HepG2 (cell line): ENCODE measurements at regions not wholly inside any gene's neighbourhood (a gene's known extent, or its start where the extent isn't known, plus 50 kb on each side); places are given as distances from the start of the nearest gene placed in this dataset.

Experiments
- ATAC-seq: fragments of 200-7000 bp; cut with Tn5 transposase; 3 replicates; pipeline ENCODE4 v1.9.1; 2020; ENCODE audit warnings: mild to moderate bottlenecking, moderate library complexity
- BruUV-seq: library from RNA; stranded (reverse); fragments of 400-500 nt; replicated peaks from 2 replicates; lab custom pipeline; 2021; lab: Mats Ljungman, UMichigan
- CTCF ChIA-PET: fragments of 300-600 bp; formaldehyde crosslinking; extraction: SDS; loops from one replicate; lab custom pipeline; 2021; ENCODE audit warnings: low total read pairs, inconsistent platforms, low intra/inter-chr PET ratio; lab: Yijun Ruan, JAX
- POLR2A ChIA-PET: fragments of 350-600 bp; sonication (Branson Sonifier 250); formaldehyde crosslinking; loops from one replicate; lab custom pipeline; 2020; ENCODE audit warnings: antibody characterized with exemption, inconsistent platforms; lab: Yijun Ruan, JAX
- DNase-seq: peaks from one replicate; pipeline ENCODE4 v3.0.0-alpha.2; 2015; ENCODE audit warnings: low spot score
- FAIRE-seq: peaks from 3 replicates; lab custom pipeline; 2011; peaks lifted over from hg19 to GRCh38; lab: Jason Lieb, UNC
- H2AFZ ChIP-seq: one replicate; pipeline ENCODE4 v1.6.1; 2011; ENCODE audit warnings: low read length, inconsistent platforms
- H3K27ac ChIP-seq: fragments of 300-600 bp; 3 replicates; pipeline ENCODE4 v1.8.0; 2011; ENCODE audit warnings: mixed run types, mild to moderate bottlenecking, mixed read lengths, low read length, inconsistent platforms; ENCODE audit not compliant: insufficient read depth; ENCODE audit errors: extremely low read length
- H3K27me3 ChIP-seq, 2 experiments: fragments of 200-600 bp in 1 of 2; 2 replicates in 1 of 2; 3 replicates in 1 of 2; pipeline versions ENCODE4 v1.6.0 to v1.8.0; 2011; ENCODE audit warnings: low read length in 2 of 2, mild to moderate bottlenecking in 2 of 2, moderate library complexity in 2 of 2, inconsistent platforms in 1 of 2; ENCODE audit not compliant: insufficient read depth in 2 of 2, control insufficient read depth in 1 of 2
- H3K36me3 ChIP-seq, 2 experiments: fragments of 200-600 bp in 1 of 2; replicated peaks in 1 of 2; 2 replicates in 1 of 2; 3 replicates in 1 of 2; pipeline versions ENCODE4 v1.5.1 to v1.8.0; 2011; ENCODE audit warnings: low read length in 2 of 2, inconsistent platforms in 1 of 2; ENCODE audit not compliant: insufficient read depth in 2 of 2, control insufficient read depth in 1 of 2
- H3K4me1 ChIP-seq: 2 replicates; pipeline ENCODE4 v1.5.1; 2012; ENCODE audit warnings: low read length, inconsistent platforms; ENCODE audit not compliant: insufficient read depth
- H3K4me2 ChIP-seq: 2 replicates; pipeline ENCODE4 v1.6.0; 2011; ENCODE audit warnings: low read depth, low read length, inconsistent platforms
- H3K4me3 ChIP-seq, 3 experiments: fragments of 200-600 bp in 1 of 3; sonication (generic), shearing (Covaris generic) in 1 of 3; replicated peaks in 1 of 3; 2 replicates each; pipeline ENCODE4 v1.5.1; 2011 to 2016; ENCODE audit warnings: low read length in 3 of 3, inconsistent platforms in 2 of 3, low read depth in 2 of 3, mild to moderate bottlenecking in 2 of 3, control low read depth in 1 of 3, mixed read lengths in 1 of 3; ENCODE audit not compliant: insufficient read depth in 1 of 3
- H3K79me2 ChIP-seq: one replicate; pipeline ENCODE4 v1.6.1; 2011; ENCODE audit warnings: low read length, inconsistent platforms; ENCODE audit not compliant: insufficient read depth
- H3K9ac ChIP-seq: 2 replicates; pipeline ENCODE4 v1.6.0; 2011; ENCODE audit warnings: mild to moderate bottlenecking, low read depth, low read length, inconsistent platforms; ENCODE audit not compliant: insufficient read depth
- H3K9me3 ChIP-seq: 2 replicates; pipeline ENCODE4 v1.5.1; 2012; ENCODE audit warnings: mild to moderate bottlenecking, low read length
- H4K20me1 ChIP-seq: 2 replicates; pipeline ENCODE4 v1.6.0; 2011; ENCODE audit warnings: inconsistent platforms, mild to moderate bottlenecking, low read length, moderate library complexity; ENCODE audit not compliant: insufficient read depth
- GTF3A ChIP-seq: sonication (generic); formaldehyde crosslinking; conservative IDR thresholded peaks from 2 replicates; pipeline ENCODE4 v1.4.0; 2020; ENCODE audit warnings: mild to moderate bottlenecking, missing genetic modification reagents
- HHEX ChIP-seq: IDR thresholded peaks from 2 replicates; pipeline ENCODE4 v1.6.1; 2016; ENCODE audit warnings: control low read depth
- NKX3-1 ChIP-seq: sonication (generic); formaldehyde crosslinking; IDR thresholded peaks from 2 replicates; pipeline ENCODE4 v1.5.0; 2020; ENCODE audit warnings: missing genetic modification reagents
- ZNF260 ChIP-seq: sonication (generic); formaldehyde crosslinking; IDR thresholded peaks from 2 replicates; pipeline ENCODE4 v1.4.0; 2020; ENCODE audit warnings: missing genetic modification reagents, low read depth, mild to moderate bottlenecking, borderline replicate concordance
- ZNF263 ChIP-seq: sonication (generic); formaldehyde crosslinking; IDR thresholded peaks from 2 replicates; pipeline ENCODE4 v1.4.0; 2020; ENCODE audit warnings: missing genetic modification reagents
- ZNF839 ChIP-seq: sonication (generic); formaldehyde crosslinking; IDR thresholded peaks from 2 replicates; pipeline ENCODE4 v1.4.0; 2020; ENCODE audit warnings: missing genetic modification reagents, mild to moderate bottlenecking, borderline replicate concordance
- WGBS: methylation state at CpG from one replicate; pipeline ENCODE4 v1.1.6; 2017; ENCODE audit warnings: low lambda C conversion rate; 5-methylcytosine and 5-hydroxymethylcytosine counted together
- in situ Hi-C: cut with HindIII; loops from 2 replicates; pipeline ENCODE4 v1.10.0; 2017; ENCODE audit warnings: low pct_unique_long_range_greater_than_20kb; ENCODE audit not compliant: extremely low pct_ligation_motif_present
- intact Hi-C: fragments of 100-400 bp; cut with micrococcal nuclease; formaldehyde crosslinking; loops from one replicate; pipeline ENCODE4 v1.10.0; 2022; ENCODE audit not compliant: unreplicated experiment
- TF ChIP-seq, protein P1 (sequence below): sonication (generic); formaldehyde crosslinking; IDR thresholded peaks from 2 replicates; pipeline ENCODE4 v1.4.0; 2020; ENCODE audit warnings: missing genetic modification reagents, borderline replicate concordance
- TF ChIP-seq, protein P2 (sequence below): sonication (generic); formaldehyde crosslinking; IDR thresholded peaks from 2 replicates; pipeline ENCODE4 v1.9.0; 2022; ENCODE audit warnings: low read depth, missing genetic modification reagents

DNA sequence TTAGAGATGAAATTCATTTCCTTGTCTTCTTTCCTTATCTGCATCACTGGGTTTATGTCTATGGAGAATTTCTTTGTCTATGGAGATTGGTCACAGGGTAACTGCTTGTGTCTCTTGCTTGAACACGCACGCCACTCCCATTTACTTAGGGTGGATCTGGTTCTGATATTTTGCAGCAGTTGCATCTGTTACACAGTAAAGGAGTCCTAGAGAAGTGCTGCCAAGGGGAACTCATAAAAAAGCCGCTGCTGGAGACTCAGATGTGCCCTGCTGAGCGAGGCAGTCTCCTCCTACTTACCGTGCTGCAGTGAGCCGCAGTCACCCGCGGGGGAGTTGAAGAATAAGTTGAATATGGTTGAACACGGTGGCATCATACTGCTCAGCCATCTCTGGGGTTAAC is 105.2 kb upstream of the KLHL25 start:
- in situ Hi-C loops, result no loop called here
- no peaks in the 10 kb centered on the region for H3K4me1 ChIP-seq
- H3K4me2 ChIP-seq, result no peak overlapping the region
- FAIRE-seq (no peak), ATAC-seq (no peak), DNase-seq (no peak)
- H3K4me3 ChIP-seq, result no peak overlapping the region
- H3K27me3 ChIP-seq, result no peaks in the 10 kb centered on the region
- H3K36me3 ChIP-seq, result no peaks in the 10 kb centered on the region
- 50% methylated on average over 9 of the region's 9 CpGs for WGBS
- BruUV-seq, result no TSS peak
- H4K20me1 ChIP-seq, result no peaks in the 10 kb centered on the region
- intact Hi-C loops, result no loop called here
- CTCF ChIA-PET, result no interaction called here
- H3K79me2 ChIP-seq, result no peaks in the 10 kb centered on the region
- no peak overlapping the region for H3K27ac ChIP-seq
- POLR2A ChIA-PET, result no interaction called here
- H3K9ac ChIP-seq, result no peak overlapping the region
- TF ChIP-seq, protein P1, sequence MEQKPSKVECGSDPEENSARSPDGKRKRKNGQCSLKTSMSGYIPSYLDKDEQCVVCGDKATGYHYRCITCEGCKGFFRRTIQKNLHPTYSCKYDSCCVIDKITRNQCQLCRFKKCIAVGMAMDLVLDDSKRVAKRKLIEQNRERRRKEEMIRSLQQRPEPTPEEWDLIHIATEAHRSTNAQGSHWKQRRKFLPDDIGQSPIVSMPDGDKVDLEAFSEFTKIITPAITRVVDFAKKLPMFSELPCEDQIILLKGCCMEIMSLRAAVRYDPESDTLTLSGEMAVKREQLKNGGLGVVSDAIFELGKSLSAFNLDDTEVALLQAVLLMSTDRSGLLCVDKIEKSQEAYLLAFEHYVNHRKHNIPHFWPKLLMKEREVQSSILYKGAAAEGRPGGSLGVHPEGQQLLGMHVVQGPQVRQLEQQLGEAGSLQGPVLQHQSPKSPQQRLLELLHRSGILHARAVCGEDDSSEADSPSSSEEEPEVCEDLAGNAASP, result no peak
- TF ChIP-seq, protein P2, sequence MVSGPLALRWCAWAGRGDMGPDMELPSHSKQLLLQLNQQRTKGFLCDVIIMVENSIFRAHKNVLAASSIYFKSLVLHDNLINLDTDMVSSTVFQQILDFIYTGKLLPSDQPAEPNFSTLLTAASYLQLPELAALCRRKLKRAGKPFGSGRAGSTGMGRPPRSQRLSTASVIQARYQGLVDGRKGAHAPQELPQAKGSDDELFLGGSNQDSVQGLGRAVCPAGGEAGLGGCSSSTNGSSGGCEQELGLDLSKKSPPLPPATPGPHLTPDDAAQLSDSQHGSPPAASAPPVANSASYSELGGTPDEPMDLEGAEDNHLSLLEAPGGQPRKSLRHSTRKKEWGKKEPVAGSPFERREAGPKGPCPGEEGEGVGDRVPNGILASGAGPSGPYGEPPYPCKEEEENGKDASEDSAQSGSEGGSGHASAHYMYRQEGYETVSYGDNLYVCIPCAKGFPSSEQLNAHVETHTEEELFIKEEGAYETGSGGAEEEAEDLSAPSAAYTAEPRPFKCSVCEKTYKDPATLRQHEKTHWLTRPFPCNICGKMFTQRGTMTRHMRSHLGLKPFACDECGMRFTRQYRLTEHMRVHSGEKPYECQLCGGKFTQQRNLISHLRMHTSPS (CRISPR knock-in tag), result no peak
- TF ChIP-seq GTF3A (no peak), HHEX (no peak), ZNF260 (CRISPR knock-in tag) (no peak), NKX3-1 (CRISPR knock-in tag) (no peak), ZNF839 (CRISPR knock-in tag) (no peak), ZNF263 (CRISPR knock-in tag) (no peak)
- H2AFZ ChIP-seq, result no peak overlapping the region
- no peaks in the 10 kb centered on the region for H3K9me3 ChIP-seq
